Spleen (tissue), 11 donors: ENCODE measurements at regions not wholly inside any gene's neighbourhood (a gene's known extent, or its start where the extent isn't known, plus 50 kb on each side); places are given as distances from the start of the nearest gene placed in this dataset.

Experiments used
- DNase-seq: peaks from one replicate; pipeline ENCODE4 v3.0.0-alpha.2; 2020
- H3K27ac ChIP-seq, 8 donors: fragments of 200-600 bp; sonication (generic) in 7 of 8; 1 replicate in 4 of 8; 2 replicates in 4 of 8; pipeline versions ENCODE4 v1.5.0 to v1.8.0; 2016 to 2021; ENCODE audit warnings: inconsistent platforms in 4 of 8, mild to moderate bottlenecking in 4 of 8, moderate library complexity in 1 of 8
- H3K27me3 ChIP-seq, 7 donors: fragments of 200-600 bp; sonication (generic) in 6 of 7; replicated peaks in 1 of 7; 1 replicate in 4 of 7; 2 replicates in 3 of 7; pipeline versions ENCODE4 v1.5.0 to v1.8.0; 2016 to 2021; ENCODE audit warnings: inconsistent platforms in 3 of 7, mild to moderate bottlenecking in 1 of 7
- H3K36me3 ChIP-seq, 6 donors: fragments of 200-600 bp; sonication (generic) in 5 of 6; 1 replicate in 4 of 6; 2 replicates in 2 of 6; pipeline versions ENCODE4 v1.5.0 to v1.8.0; 2016 to 2021; ENCODE audit warnings: inconsistent platforms in 2 of 6
- H3K4me1 ChIP-seq, 6 donors: fragments of 200-600 bp; sonication (generic) in 5 of 6; 1 replicate in 3 of 6; 2 replicates in 3 of 6; pipeline versions ENCODE4 v1.5.0 to v1.8.0; 2016 to 2021; ENCODE audit warnings: inconsistent platforms in 3 of 6
- H3K4me3 ChIP-seq, 8 donors: fragments of 200-600 bp; sonication (generic) in 7 of 8; 1 replicate in 4 of 8; 2 replicates in 4 of 8; pipeline versions ENCODE4 v1.5.0 to v1.8.0; 2016 to 2021; ENCODE audit warnings: inconsistent platforms in 4 of 8, mild to moderate bottlenecking in 4 of 8, moderate library complexity in 2 of 8
- H3K9me3 ChIP-seq, 8 donors: fragments of 200-600 bp; sonication (generic) in 7 of 8; 1 replicate in 4 of 8; 2 replicates in 4 of 8; pipeline versions ENCODE4 v1.5.0 to v1.8.0; 2016 to 2021; ENCODE audit warnings: inconsistent platforms in 4 of 8
- POLR2A ChIP-seq, 3 donors: fragments of 450-650 bp; IDR thresholded peaks; one replicate each; pipeline ENCODE4 v1.5.1; 2017; ENCODE audit warnings: antibody characterized with exemption in 3 of 3, mild to moderate bottlenecking in 1 of 3
- POLR2AphosphoS5 ChIP-seq, 3 donors: sonication (generic); formaldehyde crosslinking; IDR thresholded peaks; one replicate each; pipeline ENCODE4 v1.5.1; 2017; ENCODE audit warnings: antibody characterized with exemption in 3 of 3
- WGBS, 5 donors: extraction: QIAGEN DNeasy Blood & Tissue Kit in 3 of 5; methylation state at CpG; one replicate each; pipeline versions ENCODE4 v1.1.5 to v1.1.7; 2013 to 2018; 5-methylcytosine and 5-hydroxymethylcytosine counted together
- intact Hi-C: fragments of 100-400 bp; cut with DNase I; formaldehyde crosslinking; loops from one replicate; pipeline ENCODE4 v1.15.0; 2023; ENCODE audit warnings: low total_unique reads
- TF ChIP-seq, protein P1 (sequence below), 11 experiments: fragments of 200-600 bp in 7 of 11; fragments of 450-650 bp in 4 of 11; sonication (generic) in 4 of 11; IDR thresholded peaks in 8 of 11; conservative IDR thresholded peaks in 3 of 11; 1 replicate in 7 of 11; 2 replicates in 4 of 11; pipeline versions ENCODE4 v1.4.0 to v1.8.0; 2016 to 2021; ENCODE audit warnings: antibody characterized with exemption in 11 of 11, inconsistent platforms in 4 of 11, mild to moderate bottlenecking in 1 of 11
- donor health status: healthy with polysubstance abuse.
- donor health status: DM: no; HTN: no; CAD: no; lungs with moderate emphysema.
- donor health status: DM: no; HTN: no; CAD: no.
- donor health status: Bipolar disorder and iron deficiency.
- donor health status: healthy.
- donor health status: DM: no; HTN: no; CAD: no.
- donor health status: DM: yes; HTN: yes; CAD: no.

DNA sequence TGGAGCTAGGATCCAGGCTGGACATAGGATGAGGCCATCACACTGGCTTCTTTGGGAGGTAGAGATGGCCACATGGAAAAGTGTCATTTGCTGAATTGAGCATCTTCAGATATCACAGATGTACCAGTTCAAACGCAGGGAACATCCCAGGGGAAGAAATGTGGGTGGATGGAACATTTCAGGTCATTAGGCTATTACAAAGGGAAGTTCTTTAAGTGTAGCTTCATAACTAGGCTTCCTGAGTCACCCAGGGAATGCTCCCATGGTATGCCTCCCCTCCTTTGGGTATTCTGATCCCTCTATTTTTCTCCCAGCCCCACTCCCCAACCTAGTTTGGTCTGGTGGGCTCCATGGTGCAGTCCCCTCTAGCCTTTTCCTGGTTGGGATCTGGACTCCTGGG, 69.8 kb upstream of the IRX3 start:
- H3K36me3 ChIP-seq: no peaks in the 10 kb centered on the region
- DNase-seq: no peak
- 60 to 73% (median 60%) methylated on average over 1 of the region's 1 CpG for WGBS, 5 donors
- H3K9me3 ChIP-seq: peaks cover 0 to 22% (median 12%) of the 10 kb centered on the region in 8 donors
- H3K4me3 ChIP-seq: no peak overlapping the region
- no peaks in the 10 kb centered on the region for H3K4me1 ChIP-seq
- TF ChIP-seq, protein P1, sequence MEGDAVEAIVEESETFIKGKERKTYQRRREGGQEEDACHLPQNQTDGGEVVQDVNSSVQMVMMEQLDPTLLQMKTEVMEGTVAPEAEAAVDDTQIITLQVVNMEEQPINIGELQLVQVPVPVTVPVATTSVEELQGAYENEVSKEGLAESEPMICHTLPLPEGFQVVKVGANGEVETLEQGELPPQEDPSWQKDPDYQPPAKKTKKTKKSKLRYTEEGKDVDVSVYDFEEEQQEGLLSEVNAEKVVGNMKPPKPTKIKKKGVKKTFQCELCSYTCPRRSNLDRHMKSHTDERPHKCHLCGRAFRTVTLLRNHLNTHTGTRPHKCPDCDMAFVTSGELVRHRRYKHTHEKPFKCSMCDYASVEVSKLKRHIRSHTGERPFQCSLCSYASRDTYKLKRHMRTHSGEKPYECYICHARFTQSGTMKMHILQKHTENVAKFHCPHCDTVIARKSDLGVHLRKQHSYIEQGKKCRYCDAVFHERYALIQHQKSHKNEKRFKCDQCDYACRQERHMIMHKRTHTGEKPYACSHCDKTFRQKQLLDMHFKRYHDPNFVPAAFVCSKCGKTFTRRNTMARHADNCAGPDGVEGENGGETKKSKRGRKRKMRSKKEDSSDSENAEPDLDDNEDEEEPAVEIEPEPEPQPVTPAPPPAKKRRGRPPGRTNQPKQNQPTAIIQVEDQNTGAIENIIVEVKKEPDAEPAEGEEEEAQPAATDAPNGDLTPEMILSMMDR (IDR thresholded peaks at IDR 0.05 in 8 of 11, conservative IDR thresholded peaks at IDR 0.05 in 3 of 11): no peak
- TF ChIP-seq POLR2AphosphoS5 (IDR thresholded peaks at IDR 0.05): no peak
- no peak for TF ChIP-seq POLR2A (IDR thresholded peaks at IDR 0.05)
- no peak overlapping the region for H3K27ac ChIP-seq
- peaks cover 0 to 46% (median 0%) of the 10 kb centered on the region in 7 donors for H3K27me3 ChIP-seq
- intact Hi-C loops: no loop called here

DNA sequence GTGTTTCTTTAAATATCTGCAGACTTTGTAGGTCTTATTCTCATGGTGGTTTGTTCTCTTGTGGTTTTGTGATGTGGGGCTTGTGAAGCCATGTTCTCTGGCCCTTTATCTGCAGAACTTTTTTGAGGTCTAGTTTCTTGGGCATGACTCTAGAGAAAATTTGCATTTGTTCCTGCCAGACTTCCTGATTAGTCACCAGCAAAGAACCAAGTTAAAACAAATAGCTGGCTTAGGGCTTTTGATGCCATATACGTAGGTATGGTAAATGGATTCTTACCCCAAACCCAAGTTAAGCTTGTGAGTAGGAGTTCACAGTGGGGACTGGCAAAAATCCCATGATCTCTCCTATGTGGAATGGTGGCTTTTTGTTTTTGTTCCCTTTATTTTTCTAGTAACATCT, 68.7 kb upstream of the IRX3 start:
- no peak overlapping the region for H3K27ac ChIP-seq
- H3K27me3 ChIP-seq: peaks cover 0 to 40% (median 0%) of the 10 kb centered on the region in 7 donors
- 32 to 65% (median 58%) methylated on average over 1 of the region's 1 CpG for WGBS, 5 donors
- H3K4me3 ChIP-seq: no peak overlapping the region
- DNase-seq: no peak
- H3K36me3 ChIP-seq: no peaks in the 10 kb centered on the region
- H3K4me1 ChIP-seq: no peaks in the 10 kb centered on the region
- peaks cover 0 to 22% (median 12%) of the 10 kb centered on the region in 8 donors for H3K9me3 ChIP-seq
- intact Hi-C loops: no loop called here
- TF ChIP-seq, protein P1 (IDR thresholded peaks at IDR 0.05 in 8 of 11, conservative IDR thresholded peaks at IDR 0.05 in 3 of 11): no peak
- TF ChIP-seq POLR2A (IDR thresholded peaks at IDR 0.05) (no peak), POLR2AphosphoS5 (IDR thresholded peaks at IDR 0.05) (no peak)

DNA sequence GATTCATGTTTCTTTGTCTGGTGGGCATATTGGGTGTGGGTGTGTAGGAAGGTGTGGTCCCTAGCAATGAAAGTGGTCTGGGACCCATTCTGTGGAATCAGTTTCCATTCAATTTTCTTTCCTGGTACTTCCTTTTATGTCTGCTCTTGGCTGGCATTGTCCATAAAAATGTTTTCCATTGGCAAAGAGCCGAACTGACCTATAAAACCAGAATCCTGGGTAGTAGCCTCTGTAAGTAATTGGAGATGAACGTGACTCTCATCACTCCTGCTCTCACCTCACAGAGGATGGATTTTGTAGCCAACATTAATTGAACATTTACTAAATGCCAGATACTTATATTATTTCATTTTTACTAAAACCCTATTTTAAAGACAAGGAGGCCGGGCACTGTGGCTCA, 66.5 kb upstream of the IRX3 start:
- no peak overlapping the region for H3K4me3 ChIP-seq
- DNase-seq: no peak
- H3K9me3 ChIP-seq: peaks cover 0 to 23% (median 12%) of the 10 kb centered on the region in 8 donors
- H3K27ac ChIP-seq: no peak overlapping the region
- TF ChIP-seq POLR2A (IDR thresholded peaks at IDR 0.05) (no peak), POLR2AphosphoS5 (IDR thresholded peaks at IDR 0.05) (no peak)
- TF ChIP-seq, protein P1 (IDR thresholded peaks at IDR 0.05 in 8 of 11, conservative IDR thresholded peaks at IDR 0.05 in 3 of 11): no peak
- 56 to 85% (median 79%) methylated on average over 3 of the region's 3 CpGs for WGBS, 5 donors
- no peaks in the 10 kb centered on the region for H3K4me1 ChIP-seq
- no peaks in the 10 kb centered on the region for H3K36me3 ChIP-seq
- peaks cover 0 to 24% (median 0%) of the 10 kb centered on the region in 7 donors for H3K27me3 ChIP-seq
- intact Hi-C loops: no loop called here

DNA sequence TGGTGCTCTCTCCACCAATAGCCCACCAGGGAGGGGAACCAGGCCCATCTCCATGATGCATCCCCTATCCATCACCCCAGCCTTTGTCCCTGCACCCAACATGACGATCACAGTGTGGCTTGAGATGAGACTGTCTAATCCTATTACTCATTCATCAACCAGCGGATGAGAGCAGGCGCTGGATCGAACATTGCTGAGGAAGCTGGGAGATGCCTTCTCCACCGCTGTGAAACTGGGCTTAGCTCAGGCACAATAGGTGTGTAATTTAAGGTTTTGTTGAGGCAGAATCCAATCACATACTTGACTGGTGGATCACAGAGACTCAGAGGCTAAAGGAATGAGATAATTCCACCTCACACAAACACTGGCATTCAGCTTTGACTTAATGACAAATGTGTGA, 64.6 kb upstream of the IRX3 start:
- DNase-seq: no peak
- H3K4me3 ChIP-seq: no peak overlapping the region
- H3K36me3 ChIP-seq: no peaks in the 10 kb centered on the region
- no peaks in the 10 kb centered on the region for H3K4me1 ChIP-seq
- H3K27me3 ChIP-seq: peaks cover 0 to 14% (median 0%) of the 10 kb centered on the region in 7 donors
- intact Hi-C loops: no loop called here
- no peak overlapping the region for H3K27ac ChIP-seq
- peaks cover 0 to 23% (median 12%) of the 10 kb centered on the region in 8 donors for H3K9me3 ChIP-seq
- TF ChIP-seq, protein P1 (IDR thresholded peaks at IDR 0.05 in 8 of 11, conservative IDR thresholded peaks at IDR 0.05 in 3 of 11): no peak
- no peak for TF ChIP-seq POLR2A (IDR thresholded peaks at IDR 0.05)
- TF ChIP-seq POLR2AphosphoS5 (IDR thresholded peaks at IDR 0.05): no peak
- WGBS, 5 donors: 83 to 93% (median 90%) methylated on average over 5 of the region's 5 CpGs
